ENCODE measurements at regions not wholly inside any gene's neighbourhood (a gene's known extent, or its start where the extent isn't known, plus 50 kb on each side); places are given as distances from the start of the nearest gene placed in this dataset.

DNA sequence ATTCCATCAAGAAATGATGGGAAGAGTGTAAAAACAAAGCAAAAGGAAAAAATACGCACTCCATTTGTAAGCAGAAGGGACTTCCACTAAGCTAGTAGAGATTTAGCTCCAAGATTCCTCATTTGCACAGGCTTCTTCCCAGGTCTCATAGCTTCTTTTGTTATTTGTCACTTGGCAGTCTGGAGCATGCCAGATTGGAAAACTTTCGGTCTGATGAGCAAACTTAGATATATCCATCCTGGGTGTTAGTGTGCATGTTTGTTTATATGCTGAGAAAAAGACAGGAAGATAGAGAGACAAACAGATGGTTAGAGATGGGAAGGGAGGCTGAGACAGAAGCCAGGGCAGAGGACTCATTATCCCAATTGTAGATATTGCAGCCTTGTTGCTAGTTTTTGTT is 1644.5 kb upstream of the NUDT12 start:
- Histone ChIP-seq H2AFZ (ENCODE audit: low read depth, low read length, poor library complexity, severe bottlenecking) (no peak overlapping the region), H3K36me3 (ENCODE audit: control insufficient read depth in 1 of 2, insufficient read depth in 2 of 2, low read length in 2 of 2) (no peaks in the 10 kb centered on the region), H3K4me1 (ENCODE audit: control insufficient read depth in 1 of 2, insufficient read depth in 2 of 2, low read length in 2 of 2) (no peaks in the 10 kb centered on the region), H3K4me2 (ENCODE audit: low read length) (no peak overlapping the region), H3K27me3 (ENCODE audit: insufficient read depth, low read length) (no peaks in the 10 kb centered on the region), H3K79me2 (ENCODE audit: insufficient read depth, low read length) (no peaks in the 10 kb centered on the region), H3K9ac (ENCODE audit: low read length) (no peak overlapping the region), H3K4me3 (replicated peaks in 1 of 2; ENCODE audit: low read depth in 1 of 2, low read length in 2 of 2) (no peak overlapping the region), H3K9me3 (ENCODE audit: control insufficient read depth in 1 of 2, insufficient read depth in 1 of 2, low read depth in 1 of 2, low read length in 2 of 2) (no peaks in the 10 kb centered on the region), H3K27ac (ENCODE audit: low read depth, low read length) (no peak overlapping the region), H3K9me2 (ENCODE audit: insufficient read depth) (no peaks in the 10 kb centered on the region), H4K20me1 (ENCODE audit: insufficient read depth) (no peaks in the 10 kb centered on the region)
- ChIA-PET RAD21 (ENCODE audit: low non-redundant PET in 1 of 2, low total read pairs in 2 of 2, uncharacterized antibody in 2 of 2, unreplicated experiment in 2 of 2) (no interaction called here), CTCF (no interaction called here), POLR2A (interaction anchor here (0.5 to 0.8 kb wide), 2 partner anchors 216 to 1948 kb away, joined by 3 read pairs; partner anchors contain the start of gene MACIR)
- no peak for DNase-seq (ENCODE audit: low read depth, low spot score)
- TF ChIP-seq SP1 (IDR thresholded peaks at IDR 0.05; ENCODE audit: low read depth) (no peak), POLR2AphosphoS5 (IDR thresholded peaks at IDR 0.05; ENCODE audit: low read depth, low read length) (no peak), POLR2A (IDR thresholded peaks at IDR 0.05; ENCODE audit: borderline replicate concordance, extremely low read depth, insufficient read depth, insufficient read length) (no peak), SIN3A (IDR thresholded peaks at IDR 0.05; ENCODE audit: low read depth) (no peak), CBX3 (IDR thresholded peaks at IDR 0.05; ENCODE audit: low read depth) (no peak), SRF (IDR thresholded peaks at IDR 0.05; ENCODE audit: low read depth) (no peak), CEBPB (IDR thresholded peaks at IDR 0.05; ENCODE audit: low read depth) (no peak), RAD21 (IDR thresholded peaks at IDR 0.05; ENCODE audit: low read depth) (no peak), EGR1 (IDR thresholded peaks at IDR 0.05; ENCODE audit: low read depth) (no peak)
- TF ChIP-seq, protein P1, sequence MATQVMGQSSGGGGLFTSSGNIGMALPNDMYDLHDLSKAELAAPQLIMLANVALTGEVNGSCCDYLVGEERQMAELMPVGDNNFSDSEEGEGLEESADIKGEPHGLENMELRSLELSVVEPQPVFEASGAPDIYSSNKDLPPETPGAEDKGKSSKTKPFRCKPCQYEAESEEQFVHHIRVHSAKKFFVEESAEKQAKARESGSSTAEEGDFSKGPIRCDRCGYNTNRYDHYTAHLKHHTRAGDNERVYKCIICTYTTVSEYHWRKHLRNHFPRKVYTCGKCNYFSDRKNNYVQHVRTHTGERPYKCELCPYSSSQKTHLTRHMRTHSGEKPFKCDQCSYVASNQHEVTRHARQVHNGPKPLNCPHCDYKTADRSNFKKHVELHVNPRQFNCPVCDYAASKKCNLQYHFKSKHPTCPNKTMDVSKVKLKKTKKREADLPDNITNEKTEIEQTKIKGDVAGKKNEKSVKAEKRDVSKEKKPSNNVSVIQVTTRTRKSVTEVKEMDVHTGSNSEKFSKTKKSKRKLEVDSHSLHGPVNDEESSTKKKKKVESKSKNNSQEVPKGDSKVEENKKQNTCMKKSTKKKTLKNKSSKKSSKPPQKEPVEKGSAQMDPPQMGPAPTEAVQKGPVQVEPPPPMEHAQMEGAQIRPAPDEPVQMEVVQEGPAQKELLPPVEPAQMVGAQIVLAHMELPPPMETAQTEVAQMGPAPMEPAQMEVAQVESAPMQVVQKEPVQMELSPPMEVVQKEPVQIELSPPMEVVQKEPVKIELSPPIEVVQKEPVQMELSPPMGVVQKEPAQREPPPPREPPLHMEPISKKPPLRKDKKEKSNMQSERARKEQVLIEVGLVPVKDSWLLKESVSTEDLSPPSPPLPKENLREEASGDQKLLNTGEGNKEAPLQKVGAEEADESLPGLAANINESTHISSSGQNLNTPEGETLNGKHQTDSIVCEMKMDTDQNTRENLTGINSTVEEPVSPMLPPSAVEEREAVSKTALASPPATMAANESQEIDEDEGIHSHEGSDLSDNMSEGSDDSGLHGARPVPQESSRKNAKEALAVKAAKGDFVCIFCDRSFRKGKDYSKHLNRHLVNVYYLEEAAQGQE (IDR thresholded peaks at IDR 0.05; ENCODE audit: low read depth) = no peak
- TF ChIP-seq, protein P2, sequence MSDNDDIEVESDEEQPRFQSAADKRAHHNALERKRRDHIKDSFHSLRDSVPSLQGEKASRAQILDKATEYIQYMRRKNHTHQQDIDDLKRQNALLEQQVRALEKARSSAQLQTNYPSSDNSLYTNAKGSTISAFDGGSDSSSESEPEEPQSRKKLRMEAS (IDR thresholded peaks at IDR 0.05) = no peak
- no TSS peak for BruUV-seq (replicated peaks)
- intact Hi-C loops (cut with micrococcal nuclease) = no loop called here
- no peak for ATAC-seq

Measured in HCT116 (cell line).